Ovary (tissue), 3 donors: ENCODE measurements at regions not wholly inside any gene's neighbourhood (a gene's known extent, or its start where the extent isn't known, plus 50 kb on each side); places are given as distances from the start of the nearest gene placed in this dataset.

Experiments
- POLR2A ChIP-seq: fragments of 450-650 bp; IDR thresholded peaks from one replicate; pipeline ENCODE4 v1.6.1; 2017; ENCODE audit warnings: antibody characterized with exemption, mild to moderate bottlenecking, moderate library complexity
- TF ChIP-seq, protein P1 (sequence below), 3 donors: fragments of 450-650 bp in 2 of 3; fragments of 200-600 bp in 1 of 3; IDR thresholded peaks; one replicate each; pipeline versions ENCODE4 v1.5.1 to v1.8.0; 2016 to 2022; ENCODE audit warnings: antibody characterized with exemption in 3 of 3, mild to moderate bottlenecking in 1 of 3
- donor health status: DM: no; HTN: no; CAD: no.

DNA sequence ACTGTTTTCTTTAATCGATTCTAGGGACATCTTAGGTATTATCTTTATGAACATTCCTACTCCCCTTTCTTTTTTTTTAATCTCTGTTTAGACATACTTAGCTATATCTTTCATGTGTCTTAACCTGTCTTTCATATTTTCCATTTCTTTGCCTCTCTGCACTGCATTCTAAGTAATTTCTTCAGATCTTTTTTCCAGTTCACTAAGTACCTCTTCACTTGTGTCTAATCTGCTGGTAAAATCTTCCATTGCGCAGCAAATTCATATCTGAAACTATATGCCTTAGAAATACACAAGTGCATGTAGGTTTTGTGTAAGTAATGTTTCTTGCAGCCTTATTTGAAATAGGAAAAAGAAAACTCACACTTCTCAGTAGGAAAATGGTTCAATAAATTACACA lies 165.4 kb upstream of the BTBD3 start:
- TF ChIP-seq, protein P1, sequence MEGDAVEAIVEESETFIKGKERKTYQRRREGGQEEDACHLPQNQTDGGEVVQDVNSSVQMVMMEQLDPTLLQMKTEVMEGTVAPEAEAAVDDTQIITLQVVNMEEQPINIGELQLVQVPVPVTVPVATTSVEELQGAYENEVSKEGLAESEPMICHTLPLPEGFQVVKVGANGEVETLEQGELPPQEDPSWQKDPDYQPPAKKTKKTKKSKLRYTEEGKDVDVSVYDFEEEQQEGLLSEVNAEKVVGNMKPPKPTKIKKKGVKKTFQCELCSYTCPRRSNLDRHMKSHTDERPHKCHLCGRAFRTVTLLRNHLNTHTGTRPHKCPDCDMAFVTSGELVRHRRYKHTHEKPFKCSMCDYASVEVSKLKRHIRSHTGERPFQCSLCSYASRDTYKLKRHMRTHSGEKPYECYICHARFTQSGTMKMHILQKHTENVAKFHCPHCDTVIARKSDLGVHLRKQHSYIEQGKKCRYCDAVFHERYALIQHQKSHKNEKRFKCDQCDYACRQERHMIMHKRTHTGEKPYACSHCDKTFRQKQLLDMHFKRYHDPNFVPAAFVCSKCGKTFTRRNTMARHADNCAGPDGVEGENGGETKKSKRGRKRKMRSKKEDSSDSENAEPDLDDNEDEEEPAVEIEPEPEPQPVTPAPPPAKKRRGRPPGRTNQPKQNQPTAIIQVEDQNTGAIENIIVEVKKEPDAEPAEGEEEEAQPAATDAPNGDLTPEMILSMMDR (IDR thresholded peaks at IDR 0.05): no peak
- TF ChIP-seq POLR2A: no peak
